ENCODE measurements at regions not wholly inside any gene's neighbourhood (a gene's known extent, or its start where the extent isn't known, plus 50 kb on each side); places are given as distances from the start of the nearest gene placed in this dataset.

GRCh38 chr18:41630232-41630886, 324.7 kb upstream of the PIK3C3 start:
- no peak for DNase-seq

GRCh38 chr18:41624460-41624859, 330.6 kb upstream of the PIK3C3 start:
- no peak for DNase-seq

- DNase-seq = no peak
These were observed 333.9 kb upstream of the PIK3C3 start for GRCh38 chr18:41621177-41621576.

GRCh38 chr18:41618147-41618546, 336.9 kb upstream of the PIK3C3 start:
- no peak for DNase-seq

GRCh38 chr18:41617647-41618046, 337.4 kb upstream of the PIK3C3 start:
- no peak for DNase-seq

- no peak for DNase-seq
These were observed 341.9 kb upstream of the PIK3C3 start for GRCh38 chr18:41613003-41613609.

- DNase-seq = no peak
These were observed 350.1 kb upstream of the PIK3C3 start for GRCh38 chr18:41604964-41605363.

- no peak for DNase-seq
These were observed 353.0 kb upstream of the PIK3C3 start for GRCh38 chr18:41602034-41602433.

- no peak for DNase-seq
These were observed 354.2 kb upstream of the PIK3C3 start for GRCh38 chr18:41600693-41601391.

GRCh38 chr18:41599466-41599865, 355.6 kb upstream of the PIK3C3 start:
- DNase-seq = no peak

- DNase-seq = no peak
These were observed 360.5 kb upstream of the PIK3C3 start for GRCh38 chr18:41594582-41594981.

GRCh38 chr18:41593171-41593675, 361.8 kb upstream of the PIK3C3 start:
- DNase-seq = no peak

GRCh38 chr18:41587976-41588375, 367.1 kb upstream of the PIK3C3 start:
- no peak for DNase-seq

GRCh38 chr18:41585512-41585911, 369.5 kb upstream of the PIK3C3 start:
- DNase-seq = no peak

GRCh38 chr18:41579185-41579584, 375.8 kb upstream of the PIK3C3 start:
- no peak for DNase-seq

- DNase-seq = no peak
These were observed 377.5 kb upstream of the PIK3C3 start for GRCh38 chr18:41577529-41577928.

- DNase-seq = no peak
These were observed 378.4 kb upstream of the PIK3C3 start for GRCh38 chr18:41576643-41577042.

- no peak for DNase-seq
These were observed 385.2 kb upstream of the PIK3C3 start for GRCh38 chr18:41569867-41570266.

- DNase-seq = no peak
These were observed 393.1 kb upstream of the PIK3C3 start for GRCh38 chr18:41561961-41562360.

- DNase-seq = no peak
These were observed 396.3 kb upstream of the PIK3C3 start for GRCh38 chr18:41558715-41559114.

- DNase-seq = no peak
These were observed 401.3 kb upstream of the PIK3C3 start for GRCh38 chr18:41553716-41554115.

GRCh38 chr18:41548521-41549260, 406.3 kb upstream of the PIK3C3 start:
- DNase-seq = no peak
